ENCODE measurements at regions not wholly inside any gene's neighbourhood (a gene's known extent, or its start where the extent isn't known, plus 50 kb on each side); places are given as distances from the start of the nearest gene placed in this dataset.

DNA sequence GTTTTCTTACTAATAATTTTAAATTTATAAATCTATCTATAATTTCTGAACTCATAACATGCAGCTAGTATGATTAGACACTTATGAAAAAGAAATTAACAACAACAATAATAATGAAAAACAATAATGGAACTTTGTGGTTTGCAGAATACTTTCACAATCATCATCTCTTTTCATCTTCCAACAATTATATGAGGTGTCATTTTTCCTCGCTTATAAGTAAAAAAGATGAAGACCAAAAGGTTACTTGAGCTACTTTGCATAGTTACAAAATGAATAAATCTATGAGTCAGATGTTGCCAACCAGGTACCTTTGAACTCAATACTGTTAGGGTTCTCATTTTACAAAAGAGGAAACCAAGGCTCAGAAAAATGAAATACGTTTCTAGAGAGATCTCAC is 98.5 kb upstream of the ELOVL6 start:
- WGBS (ENCODE audit: insufficient coverage): no CpG with 5 or more reads among the region's 2 CpGs
- no peak for DNase-seq (ENCODE audit: low read depth in 4 of 6, low spot score in 6 of 6)
- no peak overlapping the region for H3K27ac ChIP-seq (ENCODE audit: low read depth, low read length)

DNA sequence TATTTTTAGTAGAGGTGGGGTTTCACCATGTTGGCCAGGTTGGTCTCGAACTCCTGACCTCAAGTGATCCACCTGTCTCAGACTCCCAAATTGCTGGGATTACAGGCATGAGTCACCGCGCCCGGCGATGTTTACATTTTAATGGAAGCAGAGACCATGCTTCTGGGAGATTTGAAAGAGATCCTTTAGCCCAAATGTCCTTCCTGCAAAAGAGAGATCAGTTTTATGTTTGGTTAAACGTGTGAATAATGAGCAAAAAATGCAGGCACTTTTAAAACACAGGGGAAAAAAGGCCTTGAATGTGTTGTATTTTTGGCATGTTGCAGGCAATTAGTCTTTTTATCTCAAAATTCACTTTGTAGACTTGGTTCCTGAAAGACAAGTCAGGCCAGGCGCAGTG is 95.8 kb upstream of the ELOVL6 start:
- no peaks in the 10 kb centered on the region for H3K27me3 ChIP-seq (ENCODE audit: control insufficient read depth, insufficient read depth, low read length)
- WGBS (ENCODE audit: insufficient coverage): 93% methylated on average over 3 of the region's 7 CpGs
- H3K36me3 ChIP-seq (ENCODE audit: control insufficient read depth, insufficient read depth, low read length): no peaks in the 10 kb centered on the region
- H3K4me1 ChIP-seq (ENCODE audit: control insufficient read depth, insufficient read depth, low read length): no peaks in the 10 kb centered on the region
- H3K27ac ChIP-seq (ENCODE audit: low read depth, low read length): no peak overlapping the region
- no peak overlapping the region for H3K4me3 ChIP-seq (ENCODE audit: low read depth, low read length)
- DNase-seq (ENCODE audit: low read depth in 4 of 6, low spot score in 6 of 6): no peak
- H3K9me3 ChIP-seq (ENCODE audit: control insufficient read depth, insufficient read depth, low read length): no peaks in the 10 kb centered on the region

More for the DNA sequence above, 98.5 kb upstream of the ELOVL6 start:
- Histone ChIP-seq H3K36me3 (ENCODE audit: control insufficient read depth, insufficient read depth, low read length) (no peaks in the 10 kb centered on the region), H3K9me3 (ENCODE audit: control insufficient read depth, insufficient read depth, low read length) (no peaks in the 10 kb centered on the region), H3K4me1 (ENCODE audit: control insufficient read depth, insufficient read depth, low read length) (no peaks in the 10 kb centered on the region), H3K4me3 (ENCODE audit: low read depth, low read length) (no peak overlapping the region), H3K27me3 (ENCODE audit: control insufficient read depth, insufficient read depth, low read length) (no peaks in the 10 kb centered on the region)

DNA sequence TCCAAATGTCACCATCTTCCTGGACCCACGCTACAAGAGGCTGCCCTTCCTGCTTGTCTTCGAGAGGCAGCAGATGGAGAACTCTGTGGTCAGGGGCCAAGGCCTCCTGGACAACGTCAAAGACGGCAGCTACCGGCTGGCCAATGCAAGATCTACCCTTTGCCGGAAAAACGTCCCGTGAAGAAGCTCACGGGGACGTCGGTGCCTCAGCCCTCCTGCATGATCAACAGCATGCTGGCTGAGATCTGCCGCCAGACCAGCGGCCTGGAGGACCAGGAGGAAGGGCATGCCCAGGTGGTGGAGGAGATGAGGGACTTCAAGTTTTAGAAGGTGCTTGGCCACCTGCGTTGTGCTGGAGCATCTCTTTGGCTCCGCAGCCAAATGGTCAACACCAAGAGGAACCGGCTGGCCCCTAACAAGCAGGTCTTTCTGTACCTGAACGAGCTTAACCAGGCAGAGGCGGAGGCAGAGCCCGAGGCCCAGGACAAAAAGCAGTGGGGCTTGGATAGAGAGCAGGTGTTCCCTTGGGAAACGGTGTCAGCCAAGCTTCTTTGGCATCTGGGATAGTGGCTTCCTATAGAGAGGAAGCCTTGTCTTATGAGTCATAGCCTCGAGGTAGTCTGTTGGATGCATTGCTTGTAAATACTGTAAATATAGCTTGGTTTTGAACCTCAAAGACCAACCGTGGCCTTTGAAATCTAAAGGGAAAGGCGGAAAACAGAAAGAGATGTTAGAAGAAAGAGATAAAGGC is 94.8 kb upstream of the ELOVL6 start:
- 94% methylated on average over 23 of the region's 23 CpGs for WGBS (ENCODE audit: insufficient coverage)
- Histone ChIP-seq H3K36me3 (ENCODE audit: control insufficient read depth, insufficient read depth, low read length) (no peaks in the 10 kb centered on the region), H3K4me3 (ENCODE audit: low read depth, low read length) (no peak overlapping the region), H3K4me1 (ENCODE audit: control insufficient read depth, insufficient read depth, low read length) (no peaks in the 10 kb centered on the region), H3K27ac (ENCODE audit: low read depth, low read length) (no peak overlapping the region), H3K9me3 (ENCODE audit: control insufficient read depth, insufficient read depth, low read length) (no peaks in the 10 kb centered on the region), H3K27me3 (ENCODE audit: control insufficient read depth, insufficient read depth, low read length) (no peaks in the 10 kb centered on the region)
- no peak for DNase-seq (ENCODE audit: low read depth in 4 of 6, low spot score in 6 of 6)

DNA sequence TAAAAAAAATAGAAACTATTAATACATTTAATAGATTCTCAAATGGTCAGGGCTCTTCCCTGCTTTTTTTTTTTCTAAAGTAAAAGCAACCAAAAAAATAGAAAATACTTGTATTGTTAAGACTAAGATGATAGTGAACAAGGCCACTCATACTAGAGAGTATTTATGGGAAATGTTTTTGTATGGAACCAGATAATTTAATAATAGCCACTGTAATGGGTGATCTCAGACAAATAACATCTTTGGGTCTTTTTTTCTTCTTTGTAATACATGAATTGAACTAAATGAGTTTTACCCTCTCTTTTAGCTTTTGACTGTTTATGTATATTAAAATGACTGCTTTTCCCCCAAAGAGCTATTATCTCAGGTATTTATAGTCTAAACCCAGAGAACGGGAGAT is 92.1 kb upstream of the ELOVL6 start:
- Histone ChIP-seq H3K36me3 (ENCODE audit: control insufficient read depth, insufficient read depth, low read length) (no peaks in the 10 kb centered on the region), H3K27me3 (ENCODE audit: control insufficient read depth, insufficient read depth, low read length) (no peaks in the 10 kb centered on the region), H3K27ac (ENCODE audit: low read depth, low read length) (no peak overlapping the region), H3K4me1 (ENCODE audit: control insufficient read depth, insufficient read depth, low read length) (no peaks in the 10 kb centered on the region), H3K4me3 (ENCODE audit: low read depth, low read length) (no peak overlapping the region), H3K9me3 (ENCODE audit: control insufficient read depth, insufficient read depth, low read length) (no peaks in the 10 kb centered on the region)
- no peak for DNase-seq (ENCODE audit: low read depth in 4 of 6, low spot score in 6 of 6)
- WGBS (ENCODE audit: insufficient coverage): no CpG with 5 or more reads among the region's 1 CpG

DNA sequence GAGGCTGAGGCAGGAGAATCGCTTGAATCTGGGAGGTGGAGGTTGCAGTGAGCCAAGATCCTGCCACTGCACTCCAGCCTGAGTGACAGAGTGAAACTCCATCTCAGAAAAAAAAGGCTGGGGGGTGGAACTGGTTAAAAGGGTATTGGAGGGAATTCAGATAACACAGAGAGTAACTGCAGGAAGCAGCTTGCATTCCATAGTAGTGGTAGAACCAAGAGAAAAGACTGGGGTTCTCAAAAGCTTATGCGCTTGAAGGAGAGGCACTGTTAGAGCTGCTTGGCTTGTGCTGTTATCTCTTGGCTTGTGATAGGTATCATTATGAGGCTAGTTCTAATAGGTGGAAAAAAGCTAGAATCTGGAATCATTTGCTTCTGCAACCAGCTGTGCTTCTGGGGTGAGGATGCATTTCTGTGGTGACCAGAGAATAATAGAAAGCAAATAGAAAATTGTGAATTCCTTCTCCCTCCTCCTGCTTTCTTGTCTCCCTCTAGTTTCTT is 91.2 kb upstream of the ELOVL6 start:
- 97% methylated on average over 2 of the region's 2 CpGs for WGBS (ENCODE audit: insufficient coverage)

DNA sequence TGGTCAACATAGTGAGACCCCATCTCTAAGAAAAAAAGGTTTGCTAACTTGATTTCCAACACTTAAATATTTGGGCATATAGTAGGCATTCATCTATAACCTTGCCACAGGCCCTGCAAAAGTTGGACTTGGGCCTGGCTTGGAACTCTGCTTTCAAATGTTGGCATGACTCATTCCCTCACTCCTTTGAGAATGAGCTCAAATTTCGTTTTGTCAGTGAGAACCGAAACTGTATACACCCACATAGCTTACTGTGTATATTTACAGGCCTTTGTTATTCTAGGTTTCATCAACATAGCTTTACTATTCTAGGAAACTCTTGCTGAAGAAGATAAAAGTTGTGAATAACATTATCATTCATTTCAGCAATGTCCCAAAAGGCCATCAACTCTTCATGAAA is 88.7 kb upstream of the ELOVL6 start:
- Histone ChIP-seq H3K27ac (ENCODE audit: low read depth, low read length) (no peak overlapping the region), H3K36me3 (ENCODE audit: control insufficient read depth, insufficient read depth, low read length) (no peaks in the 10 kb centered on the region), H3K4me1 (ENCODE audit: control insufficient read depth, insufficient read depth, low read length) (no peaks in the 10 kb centered on the region), H3K27me3 (ENCODE audit: control insufficient read depth, insufficient read depth, low read length) (no peaks in the 10 kb centered on the region), H3K4me3 (ENCODE audit: low read depth, low read length) (no peak overlapping the region), H3K9me3 (ENCODE audit: control insufficient read depth, insufficient read depth, low read length) (no peaks in the 10 kb centered on the region)
- WGBS (ENCODE audit: insufficient coverage): no CpG with 5 or more reads among the region's 2 CpGs
- no peak for DNase-seq (ENCODE audit: low read depth in 4 of 6, low spot score in 6 of 6)

More for the DNA sequence above, 91.2 kb upstream of the ELOVL6 start:
- Histone ChIP-seq H3K27ac (ENCODE audit: low read depth, low read length) (no peak overlapping the region), H3K27me3 (ENCODE audit: control insufficient read depth, insufficient read depth, low read length) (no peaks in the 10 kb centered on the region), H3K36me3 (ENCODE audit: control insufficient read depth, insufficient read depth, low read length) (no peaks in the 10 kb centered on the region), H3K4me3 (ENCODE audit: low read depth, low read length) (no peak overlapping the region), H3K9me3 (ENCODE audit: control insufficient read depth, insufficient read depth, low read length) (no peaks in the 10 kb centered on the region), H3K4me1 (ENCODE audit: control insufficient read depth, insufficient read depth, low read length) (no peaks in the 10 kb centered on the region)
- no peak for DNase-seq (ENCODE audit: low read depth in 4 of 6, low spot score in 6 of 6)

DNA sequence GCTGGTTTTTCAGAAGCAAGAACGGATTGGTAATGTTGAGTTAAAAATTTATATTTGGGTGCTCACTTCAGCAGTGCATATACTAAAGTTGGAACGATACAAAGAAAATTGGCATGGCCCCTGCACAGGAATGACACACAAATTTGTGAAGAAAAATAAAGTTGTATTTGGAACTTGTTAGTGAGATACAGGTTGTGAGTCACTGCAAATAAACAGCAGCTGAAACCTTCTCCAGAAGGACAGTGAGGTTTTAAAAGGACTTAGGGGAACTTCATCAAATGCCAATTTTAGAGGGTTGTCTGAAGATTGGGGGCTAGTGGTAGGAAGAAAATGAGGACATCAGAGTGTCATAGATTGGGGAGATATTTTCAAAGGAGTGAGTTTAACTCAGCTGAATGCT is 79.7 kb upstream of the ELOVL6 start:
- 68% methylated on average over 2 of the region's 2 CpGs for WGBS (ENCODE audit: insufficient coverage)

DNA sequence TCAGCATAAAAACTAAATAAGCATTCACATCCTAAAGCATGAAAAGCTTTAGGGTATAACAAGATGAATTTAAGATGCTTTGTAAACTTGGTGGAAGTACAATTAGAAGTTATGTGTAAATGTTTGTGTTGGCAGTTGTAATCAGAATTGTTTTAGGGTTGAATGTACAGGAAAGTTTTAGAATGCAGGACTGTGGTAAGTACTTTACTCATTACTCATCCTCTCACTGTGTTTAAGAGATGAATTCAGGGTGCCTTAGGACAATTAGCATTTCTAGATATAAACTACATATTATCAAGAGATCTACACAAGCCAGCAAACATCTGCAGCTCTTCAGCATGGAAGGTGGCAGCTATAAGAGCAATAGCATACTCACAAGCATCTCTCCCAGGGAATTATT is 77.5 kb upstream of the ELOVL6 start:
- Histone ChIP-seq H3K27ac (ENCODE audit: low read depth, low read length) (no peak overlapping the region), H3K4me1 (ENCODE audit: control insufficient read depth, insufficient read depth, low read length) (no peaks in the 10 kb centered on the region), H3K4me3 (ENCODE audit: low read depth, low read length) (no peak overlapping the region), H3K27me3 (ENCODE audit: control insufficient read depth, insufficient read depth, low read length) (no peaks in the 10 kb centered on the region), H3K36me3 (ENCODE audit: control insufficient read depth, insufficient read depth, low read length) (no peaks in the 10 kb centered on the region), H3K9me3 (ENCODE audit: control insufficient read depth, insufficient read depth, low read length) (no peaks in the 10 kb centered on the region)
- no peak for DNase-seq (ENCODE audit: low read depth in 4 of 6, low spot score in 6 of 6)

More for the DNA sequence above, 79.7 kb upstream of the ELOVL6 start:
- no peak for DNase-seq (ENCODE audit: low read depth in 4 of 6, low spot score in 6 of 6)
- H3K9me3 ChIP-seq (ENCODE audit: control insufficient read depth, insufficient read depth, low read length): no peaks in the 10 kb centered on the region
- H3K4me3 ChIP-seq (ENCODE audit: low read depth, low read length): no peak overlapping the region
- H3K27me3 ChIP-seq (ENCODE audit: control insufficient read depth, insufficient read depth, low read length): no peaks in the 10 kb centered on the region
- no peaks in the 10 kb centered on the region for H3K4me1 ChIP-seq (ENCODE audit: control insufficient read depth, insufficient read depth, low read length)
- H3K36me3 ChIP-seq (ENCODE audit: control insufficient read depth, insufficient read depth, low read length): no peaks in the 10 kb centered on the region
- H3K27ac ChIP-seq (ENCODE audit: low read depth, low read length): no peak overlapping the region

DNA sequence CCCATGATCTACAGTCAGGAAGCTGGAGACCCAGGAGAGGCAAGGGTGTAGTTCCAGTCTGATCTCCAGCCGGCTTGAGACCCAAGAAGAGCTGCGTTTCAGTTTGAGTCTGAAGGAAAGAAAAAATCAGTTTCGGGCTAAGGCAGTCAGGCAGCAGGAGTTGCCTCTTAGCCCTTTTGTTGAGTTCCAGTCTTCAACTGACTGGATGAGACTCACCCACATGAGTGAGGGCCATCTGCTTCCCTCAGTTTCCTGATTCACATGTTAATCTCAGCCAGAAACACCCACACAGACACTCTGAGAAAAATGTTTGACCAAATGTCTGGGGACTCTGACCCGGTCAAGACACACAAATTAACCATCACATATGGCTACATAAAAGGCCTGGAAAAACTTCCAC is 73.6 kb upstream of the ELOVL6 start:
- no peaks in the 10 kb centered on the region for H3K27me3 ChIP-seq (ENCODE audit: control insufficient read depth, insufficient read depth, low read length)
- H3K4me3 ChIP-seq (ENCODE audit: low read depth, low read length): no peak overlapping the region
- WGBS (ENCODE audit: insufficient coverage): 57% methylated on average over 4 of the region's 4 CpGs
- H3K27ac ChIP-seq (ENCODE audit: low read depth, low read length): no peak overlapping the region
- no peaks in the 10 kb centered on the region for H3K4me1 ChIP-seq (ENCODE audit: control insufficient read depth, insufficient read depth, low read length)
- no peaks in the 10 kb centered on the region for H3K9me3 ChIP-seq (ENCODE audit: control insufficient read depth, insufficient read depth, low read length)
- H3K36me3 ChIP-seq (ENCODE audit: control insufficient read depth, insufficient read depth, low read length): no peaks in the 10 kb centered on the region
- no peak for DNase-seq (ENCODE audit: low read depth in 4 of 6, low spot score in 6 of 6)

DNA sequence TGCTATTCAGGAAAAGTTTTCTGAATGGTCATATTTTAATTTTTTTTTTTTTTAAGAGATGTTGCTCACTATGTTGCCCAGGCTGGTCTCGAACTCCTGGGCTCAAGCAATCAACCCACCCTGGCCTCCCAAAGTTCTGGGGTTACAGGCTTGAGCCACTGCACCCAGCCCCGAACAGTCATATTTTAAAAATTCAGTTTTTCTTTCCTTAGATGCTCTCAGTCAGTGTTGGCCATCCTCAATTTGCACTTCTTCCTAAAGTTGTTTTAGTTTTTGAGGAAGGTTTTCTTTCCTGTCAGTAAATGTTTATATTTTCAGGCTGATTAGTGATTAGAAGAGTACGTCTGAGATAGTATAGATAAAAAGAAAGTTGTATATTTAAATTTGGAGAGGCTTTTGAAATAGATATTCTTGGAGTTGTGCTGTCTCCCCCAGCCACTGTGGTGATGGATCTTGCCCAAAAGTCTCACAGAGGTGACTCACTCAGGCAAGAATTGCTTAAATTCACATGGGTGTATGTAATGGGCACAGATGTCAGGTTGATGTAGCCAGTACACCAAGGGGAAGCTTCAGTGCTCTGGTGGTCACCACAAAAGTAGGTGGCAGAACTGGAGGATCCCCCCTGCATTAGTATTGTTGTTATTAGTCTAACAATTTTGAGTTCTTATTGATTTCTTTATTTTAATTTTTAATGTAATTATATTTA is 72.2 kb upstream of the ELOVL6 start:
- Histone ChIP-seq H3K9me3 (ENCODE audit: control insufficient read depth, insufficient read depth, low read length) (no peaks in the 10 kb centered on the region), H3K4me1 (ENCODE audit: control insufficient read depth, insufficient read depth, low read length) (no peaks in the 10 kb centered on the region), H3K36me3 (ENCODE audit: control insufficient read depth, insufficient read depth, low read length) (no peaks in the 10 kb centered on the region), H3K4me3 (ENCODE audit: low read depth, low read length) (no peak overlapping the region), H3K27me3 (ENCODE audit: control insufficient read depth, insufficient read depth, low read length) (no peaks in the 10 kb centered on the region), H3K27ac (ENCODE audit: low read depth, low read length) (no peak overlapping the region)
- WGBS (ENCODE audit: insufficient coverage): 83% methylated on average over 1 of the region's 3 CpGs
- no peak for DNase-seq (ENCODE audit: low read depth in 4 of 6, low spot score in 6 of 6)
